AG04450 (cell line): ENCODE measurements at regions not wholly inside any gene's neighbourhood (a gene's known extent, or its start where the extent isn't known, plus 50 kb on each side); places are given as distances from the start of the nearest gene placed in this dataset.

Experiments
- CTCF ChIA-PET: fragments of 300-600, 350-600 bp; formaldehyde crosslinking; extraction: SDS; loops from one replicate; lab custom pipeline; 2022; ENCODE audit warnings: antibody characterized with exemption, inconsistent platforms; lab: Charles Lee
- POLR2A ChIA-PET: fragments of 350-600 bp; formaldehyde crosslinking; extraction: SDS; loops from one replicate; lab custom pipeline; 2021; ENCODE audit warnings: antibody characterized with exemption, inconsistent platforms; lab: Yijun Ruan, JAX
- DNase-seq: peaks from one replicate; pipeline ENCODE4 v3.0.0-alpha.2; 2011; ENCODE audit warnings: low read depth, low spot score
- H3K27ac ChIP-seq: one replicate; pipeline ENCODE4 v1.5.1; 2012; ENCODE audit warnings: low read depth, low read length, control low read depth
- H3K27me3 ChIP-seq: one replicate; pipeline ENCODE4 v1.6.0; 2012; ENCODE audit warnings: low read length; ENCODE audit not compliant: control insufficient read depth, insufficient read depth
- H3K4me3 ChIP-seq: 2 replicates; pipeline ENCODE4 v1.5.1; 2011; ENCODE audit warnings: mild to moderate bottlenecking, low read depth, low read length, control low read depth
- H3K9me3 ChIP-seq: 2 replicates; pipeline ENCODE4 v1.5.1; 2012; ENCODE audit warnings: low read length; ENCODE audit not compliant: control insufficient read depth, insufficient read depth
- CTCF ChIP-seq: IDR thresholded peaks from 2 replicates; pipeline ENCODE4 v1.5.1; 2011; ENCODE audit warnings: low read depth, low read length, control low read depth, inconsistent platforms

GRCh38 chr9:1857808-1858207 lies 157.3 kb upstream of the SMARCA2 start:
- H3K9me3 ChIP-seq = peaks cover 6% of the 10 kb centered on the region; the same call in 1 of the 2 replicates
- DNase-seq = no peak
- no peak for TF ChIP-seq CTCF
- H3K4me3 ChIP-seq = no peak overlapping the region
- no peaks in the 10 kb centered on the region for H3K27me3 ChIP-seq
- no peak overlapping the region for H3K27ac ChIP-seq
- CTCF ChIA-PET = no interaction called here
- POLR2A ChIA-PET = no interaction called here

GRCh38 chr9:1869843-1870242 lies 145.3 kb upstream of the SMARCA2 start:
- POLR2A ChIA-PET = no interaction called here
- CTCF ChIA-PET = interaction anchor here (0.6 kb wide), 1 partner anchor 262 kb away, joined by 3 read pairs; no protein-coding TSS in a partner anchor
- no peak for DNase-seq
- Histone ChIP-seq H3K9me3 (no peaks in the 10 kb centered on the region), H3K4me3 (no peak overlapping the region), H3K27me3 (no peaks in the 10 kb centered on the region), H3K27ac (no peak overlapping the region)
- peak; percentile 43; the same call in 1 of the 2 replicates for TF ChIP-seq CTCF

- POLR2A ChIA-PET = no interaction called here
- H3K9me3 ChIP-seq = no peaks in the 10 kb centered on the region
- no peak for DNase-seq
- no peaks in the 10 kb centered on the region for H3K27me3 ChIP-seq
- CTCF ChIA-PET = no interaction called here
- H3K4me3 ChIP-seq = no peak overlapping the region
- H3K27ac ChIP-seq = no peak overlapping the region
- TF ChIP-seq CTCF = no peak
Measured at GRCh38 chr9:1870915-1871314, 144.2 kb upstream of the SMARCA2 start.

GRCh38 chr9:1871626-1872419 lies 143.3 kb upstream of the SMARCA2 start:
- Histone ChIP-seq H3K27me3 (no peaks in the 10 kb centered on the region), H3K27ac (no peak overlapping the region), H3K4me3 (no peak overlapping the region), H3K9me3 (no peaks in the 10 kb centered on the region)
- TF ChIP-seq CTCF = no peak
- DNase-seq = no peak
- ChIA-PET POLR2A (no interaction called here), CTCF (no interaction called here)

- CTCF ChIA-PET = no interaction called here
- Histone ChIP-seq H3K4me3 (no peak overlapping the region), H3K27me3 (no peaks in the 10 kb centered on the region), H3K9me3 (no peaks in the 10 kb centered on the region), H3K27ac (no peak overlapping the region)
- POLR2A ChIA-PET = no interaction called here
- no peak for DNase-seq
- TF ChIP-seq CTCF = no peak
Measured at GRCh38 chr9:1875251-1875851, 139.8 kb upstream of the SMARCA2 start.
